Skeletal muscle tissue (tissue), 3 donors: ENCODE measurements at regions not wholly inside any gene's neighbourhood (a gene's known extent, or its start where the extent isn't known, plus 50 kb on each side); places are given as distances from the start of the nearest gene placed in this dataset.

Experiments
- H3K27ac ChIP-seq: one replicate; pipeline ENCODE4 v1.7.0; 2013; ENCODE audit warnings: mild to moderate bottlenecking, low read depth, low read length, inconsistent platforms
- H3K27me3 ChIP-seq, 3 donors: one replicate each; pipeline ENCODE4 v1.7.0; 2013; ENCODE audit warnings: low read length in 3 of 3; ENCODE audit not compliant: control insufficient read depth in 3 of 3, insufficient read depth in 3 of 3
- H3K36me3 ChIP-seq, 3 donors: one replicate each; pipeline ENCODE4 v1.7.0; 2013; ENCODE audit warnings: low read length in 3 of 3; ENCODE audit not compliant: control insufficient read depth in 3 of 3, insufficient read depth in 3 of 3
- H3K4me1 ChIP-seq, 3 donors: one replicate each; pipeline ENCODE4 v1.7.0; 2013; ENCODE audit warnings: low read length in 3 of 3, mild to moderate bottlenecking in 3 of 3; ENCODE audit not compliant: control insufficient read depth in 3 of 3, insufficient read depth in 3 of 3
- H3K4me3 ChIP-seq, 3 donors: one replicate each; pipeline ENCODE4 v1.7.0; 2013; ENCODE audit warnings: low read length in 3 of 3
- H3K9ac ChIP-seq, 3 donors: one replicate each; pipeline ENCODE4 v1.7.0; 2013; ENCODE audit warnings: low read length in 3 of 3, mild to moderate bottlenecking in 3 of 3, moderate library complexity in 2 of 3, low read depth in 1 of 3
- H3K9me3 ChIP-seq, 3 donors: one replicate each; pipeline ENCODE4 v1.7.0; 2013; ENCODE audit warnings: low read length in 3 of 3; ENCODE audit not compliant: control insufficient read depth in 3 of 3
- donor health status: Osteomylitis.

GRCh38 chr5:158143081-158143480, 284.1 kb upstream of the CLINT1 start:
- Histone ChIP-seq H3K9ac (no peak overlapping the region), H3K9me3 (no peaks in the 10 kb centered on the region), H3K4me3 (no peak overlapping the region), H3K27me3 (no peaks in the 10 kb centered on the region), H3K36me3 (no peaks in the 10 kb centered on the region), H3K27ac (no peak overlapping the region), H3K4me1 (peaks cover 0 to 4% (median 0%) of the 10 kb centered on the region in 3 donors)

- no peak overlapping the region for H3K9ac ChIP-seq
- H3K36me3 ChIP-seq, result no peaks in the 10 kb centered on the region
- H3K27me3 ChIP-seq, result no peaks in the 10 kb centered on the region
- no peak overlapping the region for H3K27ac ChIP-seq
- no peaks in the 10 kb centered on the region for H3K9me3 ChIP-seq
- no peak overlapping the region for H3K4me3 ChIP-seq
- H3K4me1 ChIP-seq, result peaks cover 0 to 4% (median 0%) of the 10 kb centered on the region in 3 donors
Observed at GRCh38 chr5:158142156-158142555, 283.2 kb upstream of the CLINT1 start.

DNA sequence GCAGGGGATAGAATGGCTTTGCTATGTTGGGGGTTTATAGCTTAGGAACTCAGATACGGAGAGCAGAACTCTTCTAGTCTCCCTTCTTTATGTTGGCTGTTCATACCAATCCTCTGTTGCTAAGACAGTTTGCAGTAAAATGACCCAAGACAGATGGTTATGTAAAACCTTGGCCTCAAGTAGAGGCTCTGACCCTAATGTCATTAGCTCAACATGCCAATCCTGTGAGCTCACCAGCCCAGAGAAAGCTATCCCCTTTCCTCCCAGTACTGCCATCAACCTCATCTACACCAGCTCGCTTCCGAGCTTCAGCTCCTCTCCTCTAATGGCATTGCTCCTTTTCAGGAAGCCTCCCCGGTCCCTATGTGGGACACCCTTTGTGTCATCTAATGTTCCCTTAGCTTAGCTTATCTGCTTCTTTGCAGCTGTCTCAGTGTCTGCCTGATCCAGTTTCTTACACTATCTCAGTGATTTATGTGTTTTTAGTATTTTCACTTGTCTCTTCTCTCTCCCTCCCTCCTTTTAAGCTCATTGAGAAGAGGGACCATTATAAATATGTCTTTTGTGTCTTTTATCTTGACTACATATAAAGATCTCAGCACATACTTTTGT, 281.3 kb upstream of the CLINT1 start:
- Histone ChIP-seq H3K4me1 (peaks cover 0 to 4% (median 0%) of the 10 kb centered on the region in 3 donors), H3K9ac (no peak overlapping the region), H3K4me3 (no peak overlapping the region), H3K9me3 (no peaks in the 10 kb centered on the region), H3K27ac (no peak overlapping the region), H3K36me3 (no peaks in the 10 kb centered on the region), H3K27me3 (no peaks in the 10 kb centered on the region)

- Histone ChIP-seq H3K9ac (no peak overlapping the region), H3K27me3 (no peaks in the 10 kb centered on the region), H3K9me3 (no peaks in the 10 kb centered on the region), H3K36me3 (no peaks in the 10 kb centered on the region), H3K27ac (no peak overlapping the region), H3K4me3 (no peak overlapping the region), H3K4me1 (peaks cover 0 to 2% (median 0%) of the 10 kb centered on the region in 3 donors)
Observed at GRCh38 chr5:158139161-158139560, 280.2 kb upstream of the CLINT1 start.

DNA sequence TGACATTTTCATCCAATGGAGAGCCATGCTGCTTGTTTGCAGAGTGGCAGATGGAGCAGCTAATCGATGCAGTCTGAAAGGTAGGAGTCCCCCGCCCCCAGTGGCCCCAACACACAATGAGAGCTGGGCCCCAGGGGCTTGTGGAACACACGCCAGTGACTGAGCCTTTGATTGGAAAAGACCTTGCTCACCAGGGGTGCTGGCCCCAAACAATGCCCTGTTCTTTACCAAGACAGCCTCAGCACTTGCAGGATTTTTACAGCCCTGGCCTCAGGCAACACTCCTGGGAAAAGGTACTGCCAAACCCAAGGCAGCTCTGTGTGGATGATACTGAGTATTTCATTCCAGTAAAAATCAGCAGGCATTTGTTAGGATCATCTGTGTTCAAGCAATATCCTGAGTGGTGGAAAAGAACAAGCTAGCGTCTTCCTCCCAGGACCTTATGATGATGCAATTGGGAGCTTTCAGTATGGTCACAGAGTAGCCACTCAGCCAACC, 276.8 kb upstream of the CLINT1 start:
- Histone ChIP-seq H3K4me3 (no peak overlapping the region), H3K9me3 (no peaks in the 10 kb centered on the region), H3K27ac (no peak overlapping the region), H3K36me3 (no peaks in the 10 kb centered on the region), H3K9ac (no peak overlapping the region), H3K27me3 (no peaks in the 10 kb centered on the region), H3K4me1 (peaks cover 0 to 2% (median 0%) of the 10 kb centered on the region in 3 donors)

DNA sequence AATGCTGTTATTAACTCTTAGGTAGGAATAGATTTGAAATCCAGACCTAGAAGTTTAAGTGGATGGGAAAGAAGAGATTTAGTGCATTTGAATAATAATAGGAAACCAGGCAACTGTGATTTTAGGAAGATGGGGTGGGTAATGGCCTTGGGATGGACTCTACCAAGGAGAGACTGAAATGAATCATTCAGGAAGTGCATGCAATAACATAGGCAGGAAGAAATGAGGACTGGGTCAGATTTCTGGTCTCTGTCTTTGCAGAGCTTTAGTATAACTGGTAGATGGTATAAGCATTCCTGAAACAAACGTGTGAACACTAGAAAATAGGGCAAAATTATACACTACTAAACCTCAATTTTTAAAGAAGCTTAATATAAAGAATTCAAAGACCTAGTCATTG, 274.4 kb upstream of the CLINT1 start:
- no peaks in the 10 kb centered on the region for H3K36me3 ChIP-seq
- H3K27me3 ChIP-seq, result no peaks in the 10 kb centered on the region
- H3K27ac ChIP-seq, result no peak overlapping the region
- H3K9ac ChIP-seq, result no peak overlapping the region
- no peak overlapping the region for H3K4me3 ChIP-seq
- no peaks in the 10 kb centered on the region for H3K9me3 ChIP-seq
- no peaks in the 10 kb centered on the region for H3K4me1 ChIP-seq

DNA sequence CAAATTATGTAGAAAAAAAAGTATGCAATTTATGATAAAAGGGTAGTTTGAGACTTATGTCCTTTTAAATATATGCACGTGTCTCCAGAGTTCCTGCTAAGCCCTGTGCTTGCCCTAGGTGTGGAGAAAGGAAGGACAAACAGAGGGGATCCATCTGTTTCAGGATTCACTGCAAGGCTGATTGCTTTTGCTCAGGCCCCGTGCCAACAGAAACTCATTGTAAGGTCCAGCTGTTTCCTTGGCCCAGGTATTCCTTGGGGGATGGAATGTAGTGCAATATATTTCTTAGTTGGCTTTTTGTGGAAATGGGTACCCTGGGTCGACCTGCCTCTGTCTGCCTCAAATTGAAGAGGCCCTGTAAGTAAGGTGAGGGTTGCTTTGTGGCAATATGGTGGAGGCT, 268.6 kb upstream of the CLINT1 start:
- no peaks in the 10 kb centered on the region for H3K36me3 ChIP-seq
- no peak overlapping the region for H3K4me3 ChIP-seq
- no peaks in the 10 kb centered on the region for H3K4me1 ChIP-seq

GRCh38 chr5:158126442-158127405, 267.8 kb upstream of the CLINT1 start:
- H3K27ac ChIP-seq, result no peak overlapping the region
- H3K4me3 ChIP-seq, result no peak overlapping the region
- no peaks in the 10 kb centered on the region for H3K4me1 ChIP-seq
- H3K9ac ChIP-seq, result no peak overlapping the region
- no peaks in the 10 kb centered on the region for H3K9me3 ChIP-seq
- peaks cover 0 to 3% (median 3%) of the 10 kb centered on the region in 3 donors for H3K27me3 ChIP-seq
- no peaks in the 10 kb centered on the region for H3K36me3 ChIP-seq

More for the DNA sequence above, 268.6 kb upstream of the CLINT1 start:
- H3K9me3 ChIP-seq, result no peaks in the 10 kb centered on the region
- no peak overlapping the region for H3K27ac ChIP-seq
- H3K27me3 ChIP-seq, result peaks cover 0 to 3% (median 3%) of the 10 kb centered on the region in 3 donors
- no peak overlapping the region for H3K9ac ChIP-seq

DNA sequence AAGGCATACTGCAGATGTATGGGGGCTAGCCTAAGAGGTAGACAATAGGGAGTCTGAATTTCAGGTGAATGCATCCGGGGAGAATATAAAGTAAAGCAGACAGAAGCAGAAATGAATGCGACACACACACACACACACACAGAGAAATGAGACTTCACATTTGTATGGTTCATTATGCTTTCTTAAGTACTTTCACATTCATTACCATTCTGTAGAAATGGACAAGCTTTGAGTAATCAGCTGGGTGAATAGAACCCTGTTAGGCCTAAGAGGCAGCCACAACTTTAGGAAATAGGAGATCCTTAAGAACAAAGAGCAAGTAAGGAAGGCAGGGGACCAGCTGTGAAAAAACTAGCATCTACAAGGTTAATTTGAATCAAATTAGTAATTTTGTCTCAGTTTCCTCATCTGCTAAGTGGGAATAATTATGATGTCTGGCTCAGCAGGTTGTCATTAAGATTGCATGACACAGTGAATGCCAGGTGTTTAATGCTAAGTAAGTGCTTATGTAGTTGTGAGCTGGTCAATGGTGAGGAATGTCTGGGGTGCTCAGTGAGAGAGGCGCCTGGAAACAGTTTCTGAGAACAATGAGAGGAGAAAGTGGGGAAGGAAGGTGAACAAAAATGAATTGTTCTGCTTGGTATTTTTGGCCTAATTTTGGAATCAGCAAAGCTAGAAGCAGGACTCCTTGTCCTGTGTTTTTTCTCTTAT, 265.8 kb upstream of the CLINT1 start:
- H3K27ac ChIP-seq, result no peak overlapping the region
- H3K27me3 ChIP-seq, result peaks cover 0 to 3% (median 3%) of the 10 kb centered on the region in 3 donors
- no peak overlapping the region for H3K4me3 ChIP-seq
- no peaks in the 10 kb centered on the region for H3K36me3 ChIP-seq
- no peak overlapping the region for H3K9ac ChIP-seq
- H3K4me1 ChIP-seq, result no peaks in the 10 kb centered on the region
- no peaks in the 10 kb centered on the region for H3K9me3 ChIP-seq
